ENCODE measurements at regions not wholly inside any gene's neighbourhood (a gene's known extent, or its start where the extent isn't known, plus 50 kb on each side); places are given as distances from the start of the nearest gene placed in this dataset.
"Not testable (repeated sequence)": the region's sequence is repeated elsewhere in the genome, so short reads cannot be mapped to it uniquely, and the experiment has no call there.

- not testable (repeated sequence) for DNase-seq (ENCODE audit: low read depth in 4 of 4, low spot score in 3 of 4)
These were observed 131.3 kb downstream of the KIF26A start for GRCh38 chr14:104269511-104270241.

GRCh38 chr14:104271391-104271790 is 133.0 kb downstream of the KIF26A start:
- DNase-seq (ENCODE audit: low read depth in 4 of 4, low spot score in 3 of 4), result no peak

- DNase-seq (ENCODE audit: low read depth in 4 of 4, low spot score in 3 of 4), result no peak
These were observed 136.4 kb downstream of the KIF26A start for GRCh38 chr14:104274806-104275205.

- DNase-seq (ENCODE audit: low read depth in 4 of 4, low spot score in 3 of 4), result no peak
These were observed 139.2 kb downstream of the KIF26A start for GRCh38 chr14:104277416-104278213.

GRCh38 chr14:104278214-104278534 is 139.8 kb downstream of the KIF26A start:
- no peak for DNase-seq (ENCODE audit: low read depth in 4 of 4, low spot score in 3 of 4)

- DNase-seq (ENCODE audit: low read depth in 4 of 4, low spot score in 3 of 4), result no peak
These were observed 141.9 kb downstream of the KIF26A start for GRCh38 chr14:104280085-104280901.

- DNase-seq (ENCODE audit: low read depth in 4 of 4, low spot score in 3 of 4), result no peak
These were observed 142.7 kb downstream of the KIF26A start for GRCh38 chr14:104280902-104281767.

- DNase-seq (ENCODE audit: low read depth in 4 of 4, low spot score in 3 of 4), result no peak
These were observed 143.4 kb downstream of the KIF26A start for GRCh38 chr14:104281768-104282301.

GRCh38 chr14:104282332-104283196 is 144.2 kb downstream of the KIF26A start:
- no peak for DNase-seq (ENCODE audit: low read depth in 4 of 4, low spot score in 3 of 4)

GRCh38 chr14:104283197-104284106 is 145.1 kb downstream of the KIF26A start:
- no peak for DNase-seq (ENCODE audit: low read depth in 4 of 4, low spot score in 3 of 4)

GRCh38 chr14:104284107-104284592 is 145.8 kb downstream of the KIF26A start:
- DNase-seq (ENCODE audit: low read depth in 4 of 4, low spot score in 3 of 4), result no peak

- DNase-seq (ENCODE audit: low read depth in 4 of 4, low spot score in 3 of 4), result no peak
These were observed 146.5 kb downstream of the KIF26A start for GRCh38 chr14:104284636-104285507.

- DNase-seq (ENCODE audit: low read depth in 4 of 4, low spot score in 3 of 4), result no peak
These were observed 147.1 kb downstream of the KIF26A start for GRCh38 chr14:104285508-104285840.

GRCh38 chr14:104286086-104286485 is 147.7 kb downstream of the KIF26A start:
- no peak for DNase-seq (ENCODE audit: low read depth in 4 of 4, low spot score in 3 of 4)

GRCh38 chr14:104286496-104286895 is 148.1 kb downstream of the KIF26A start:
- DNase-seq (ENCODE audit: low read depth in 4 of 4, low spot score in 3 of 4), result no peak

- no peak for DNase-seq (ENCODE audit: low read depth in 4 of 4, low spot score in 3 of 4)
These were observed 149.1 kb downstream of the KIF26A start for GRCh38 chr14:104287301-104288009.

Data from left renal pelvis (tissue), 4 donors.